Hepatocyte (in vitro differentiated cells): ENCODE measurements at regions not wholly inside any gene's neighbourhood (a gene's known extent, or its start where the extent isn't known, plus 50 kb on each side); places are given as distances from the start of the nearest gene placed in this dataset.

ENCODE experiments used
- EZH2 ChIP-seq: fragments of 200-600 bp; sonication (generic); IDR thresholded peaks from 2 replicates; pipeline ENCODE4 v1.6.1; 2016; ENCODE audit warnings: antibody characterized with exemption, mild to moderate bottlenecking, borderline replicate concordance
- EZH2phosphoT487 ChIP-seq: fragments of 200-600 bp; sonication (generic); IDR thresholded peaks from one replicate; pipeline ENCODE4 v1.6.1; 2018; ENCODE audit warnings: antibody characterized with exemption, mild to moderate bottlenecking, low read depth, moderate library complexity; ENCODE audit not compliant: unreplicated experiment, severe bottlenecking
- TF ChIP-seq, protein P1 (sequence below): fragments of 200-600 bp; sonication (generic); IDR thresholded peaks from 2 replicates; pipeline ENCODE4 v1.5.1; 2016; ENCODE audit warnings: antibody characterized with exemption, mild to moderate bottlenecking; ENCODE audit not compliant: poor library complexity

GRCh38 chr10:130767116-130767730, 544.3 kb downstream of the TCERG1L start:
- TF ChIP-seq, protein P1, sequence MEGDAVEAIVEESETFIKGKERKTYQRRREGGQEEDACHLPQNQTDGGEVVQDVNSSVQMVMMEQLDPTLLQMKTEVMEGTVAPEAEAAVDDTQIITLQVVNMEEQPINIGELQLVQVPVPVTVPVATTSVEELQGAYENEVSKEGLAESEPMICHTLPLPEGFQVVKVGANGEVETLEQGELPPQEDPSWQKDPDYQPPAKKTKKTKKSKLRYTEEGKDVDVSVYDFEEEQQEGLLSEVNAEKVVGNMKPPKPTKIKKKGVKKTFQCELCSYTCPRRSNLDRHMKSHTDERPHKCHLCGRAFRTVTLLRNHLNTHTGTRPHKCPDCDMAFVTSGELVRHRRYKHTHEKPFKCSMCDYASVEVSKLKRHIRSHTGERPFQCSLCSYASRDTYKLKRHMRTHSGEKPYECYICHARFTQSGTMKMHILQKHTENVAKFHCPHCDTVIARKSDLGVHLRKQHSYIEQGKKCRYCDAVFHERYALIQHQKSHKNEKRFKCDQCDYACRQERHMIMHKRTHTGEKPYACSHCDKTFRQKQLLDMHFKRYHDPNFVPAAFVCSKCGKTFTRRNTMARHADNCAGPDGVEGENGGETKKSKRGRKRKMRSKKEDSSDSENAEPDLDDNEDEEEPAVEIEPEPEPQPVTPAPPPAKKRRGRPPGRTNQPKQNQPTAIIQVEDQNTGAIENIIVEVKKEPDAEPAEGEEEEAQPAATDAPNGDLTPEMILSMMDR = no peak
- TF ChIP-seq EZH2 (no peak), EZH2phosphoT487 (no peak)
